GM12875 (cell line): ENCODE measurements at regions not wholly inside any gene's neighbourhood (a gene's known extent, or its start where the extent isn't known, plus 50 kb on each side); places are given as distances from the start of the nearest gene placed in this dataset.
A peak's percentile ranks its signal among the peaks of the same experiment; 100 is the strongest.

Experiments used
- H3K4me3 ChIP-seq: one replicate; pipeline ENCODE4 v1.5.1; 2011; ENCODE audit warnings: low read depth, low read length, control low read depth
- TF ChIP-seq, protein P1 (sequence below): IDR thresholded peaks from 2 replicates; pipeline ENCODE4 v1.5.1; 2011; ENCODE audit warnings: low read depth, mild to moderate bottlenecking, control low read depth, inconsistent platforms, low read length, moderate library complexity, borderline replicate concordance; ENCODE audit not compliant: insufficient read depth

DNA sequence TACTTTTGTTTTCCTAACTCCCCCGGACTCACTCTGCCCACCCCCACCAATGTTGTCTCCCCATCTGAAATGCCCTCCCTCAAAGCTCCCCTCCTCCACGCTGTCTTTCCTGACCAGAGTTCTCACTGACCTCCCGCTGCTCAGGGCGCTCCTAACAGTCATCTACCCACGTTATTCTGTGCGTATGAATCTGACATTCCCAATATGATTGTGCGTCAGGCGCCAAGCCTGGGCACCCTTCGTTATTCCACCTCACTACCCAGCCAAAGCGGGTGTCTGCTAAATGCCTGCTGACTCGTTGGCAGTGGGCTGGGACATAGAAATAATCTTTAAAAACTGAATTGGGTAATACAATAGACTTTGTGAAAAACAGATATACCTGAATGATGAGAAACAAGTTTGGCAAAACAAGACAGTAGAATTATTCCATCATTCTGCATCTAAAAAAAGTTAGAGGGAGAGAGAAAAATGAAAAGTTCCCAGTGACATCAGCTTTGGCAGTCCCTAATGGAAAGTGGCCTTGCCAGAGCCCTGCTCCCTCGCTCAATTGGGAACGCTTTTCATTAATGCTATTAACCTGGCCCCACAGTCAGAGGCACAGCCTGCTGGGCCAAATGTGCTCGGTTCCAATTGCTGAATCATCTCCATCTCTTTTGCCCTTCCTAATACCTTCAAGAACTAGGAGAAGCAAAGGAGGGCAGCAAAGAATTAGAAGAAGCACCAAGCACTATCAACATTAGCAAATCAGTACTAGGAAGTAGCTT, 74.0 kb upstream of the PLXNC1 start:
- H3K4me3 ChIP-seq = no peak overlapping the region
- TF ChIP-seq, protein P1, sequence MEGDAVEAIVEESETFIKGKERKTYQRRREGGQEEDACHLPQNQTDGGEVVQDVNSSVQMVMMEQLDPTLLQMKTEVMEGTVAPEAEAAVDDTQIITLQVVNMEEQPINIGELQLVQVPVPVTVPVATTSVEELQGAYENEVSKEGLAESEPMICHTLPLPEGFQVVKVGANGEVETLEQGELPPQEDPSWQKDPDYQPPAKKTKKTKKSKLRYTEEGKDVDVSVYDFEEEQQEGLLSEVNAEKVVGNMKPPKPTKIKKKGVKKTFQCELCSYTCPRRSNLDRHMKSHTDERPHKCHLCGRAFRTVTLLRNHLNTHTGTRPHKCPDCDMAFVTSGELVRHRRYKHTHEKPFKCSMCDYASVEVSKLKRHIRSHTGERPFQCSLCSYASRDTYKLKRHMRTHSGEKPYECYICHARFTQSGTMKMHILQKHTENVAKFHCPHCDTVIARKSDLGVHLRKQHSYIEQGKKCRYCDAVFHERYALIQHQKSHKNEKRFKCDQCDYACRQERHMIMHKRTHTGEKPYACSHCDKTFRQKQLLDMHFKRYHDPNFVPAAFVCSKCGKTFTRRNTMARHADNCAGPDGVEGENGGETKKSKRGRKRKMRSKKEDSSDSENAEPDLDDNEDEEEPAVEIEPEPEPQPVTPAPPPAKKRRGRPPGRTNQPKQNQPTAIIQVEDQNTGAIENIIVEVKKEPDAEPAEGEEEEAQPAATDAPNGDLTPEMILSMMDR = no peak

DNA sequence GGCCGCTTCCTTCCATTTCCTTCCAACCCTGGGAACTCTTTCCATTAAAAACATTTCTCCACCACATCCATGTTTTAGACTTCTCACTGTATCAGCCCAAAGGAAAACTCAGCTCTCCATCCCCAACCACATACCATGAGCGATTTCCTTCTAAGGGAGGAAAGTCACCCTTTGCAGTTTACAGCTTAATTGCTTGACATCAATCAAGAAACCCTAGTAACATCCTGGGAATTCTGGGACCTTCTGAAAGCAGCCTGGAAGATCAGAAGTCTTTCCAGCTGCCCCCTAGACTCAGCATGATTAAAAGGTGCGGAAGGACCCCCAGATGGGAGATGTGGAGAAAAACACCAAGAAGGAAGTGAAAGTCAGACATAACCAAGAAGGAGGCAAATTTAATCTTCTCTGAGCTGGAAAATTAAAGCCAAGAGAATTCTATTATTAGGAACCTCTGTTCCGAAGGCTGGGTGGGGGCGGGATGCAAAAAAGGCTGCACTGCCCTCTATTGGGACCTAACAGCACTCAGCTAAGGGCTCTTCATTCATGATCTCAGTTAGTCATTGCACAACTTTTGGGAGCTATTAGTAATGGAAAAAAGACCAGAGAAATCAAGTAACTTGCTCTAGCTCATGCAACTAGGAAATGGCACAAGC, 73.3 kb upstream of the PLXNC1 start:
- no peak overlapping the region for H3K4me3 ChIP-seq
- TF ChIP-seq, protein P1 = peak; percentile 38; the same call in 1 of the 2 replicates

DNA sequence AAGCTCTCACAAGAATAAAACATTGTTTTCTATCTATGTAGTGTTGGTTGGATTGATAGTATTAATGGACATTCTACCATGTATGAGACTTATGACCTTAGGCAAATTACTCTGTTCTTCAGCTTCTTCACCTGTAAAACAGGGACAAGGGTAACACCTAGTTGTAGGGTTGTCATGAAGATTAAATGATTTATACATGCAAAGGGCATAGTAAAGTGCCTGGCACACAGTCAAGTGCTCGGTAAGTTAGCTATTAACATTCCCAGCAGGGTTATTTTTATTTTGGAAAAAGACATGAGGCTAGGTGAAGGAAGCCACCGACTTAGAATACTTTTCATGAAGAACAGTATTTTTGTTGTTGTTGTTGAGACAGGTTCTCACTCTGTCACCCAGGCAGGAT, 71.2 kb upstream of the PLXNC1 start:
- TF ChIP-seq, protein P1 = no peak
- no peak overlapping the region for H3K4me3 ChIP-seq

DNA sequence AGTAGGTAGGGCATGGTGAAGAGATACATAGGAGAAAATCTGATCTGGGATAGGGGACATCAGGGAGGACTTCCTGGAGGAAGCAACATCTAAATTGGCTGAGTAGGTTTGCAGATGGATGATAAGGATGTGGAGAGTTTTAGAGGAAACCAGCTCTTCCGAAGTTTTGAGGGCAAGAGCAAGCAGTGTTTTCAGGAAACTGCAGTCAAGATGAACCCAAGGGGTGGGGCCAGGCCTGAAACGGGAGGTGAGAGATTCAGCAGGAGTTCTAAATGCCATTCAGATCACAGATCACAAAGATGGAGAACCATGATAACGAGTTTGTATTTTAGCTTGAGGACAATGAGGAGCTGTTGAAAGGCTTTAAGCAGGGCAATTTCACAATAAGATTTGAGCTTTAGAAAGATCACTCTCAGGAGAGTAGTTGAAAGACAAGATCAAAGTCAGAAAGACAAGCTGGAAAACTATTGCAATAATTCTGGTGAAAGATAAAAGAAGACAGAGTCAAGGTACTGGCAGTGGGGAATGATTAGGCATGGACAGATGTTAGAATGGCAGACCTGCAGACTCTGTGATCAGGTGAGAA, 70.1 kb upstream of the PLXNC1 start:
- TF ChIP-seq, protein P1 = no peak
- no peak overlapping the region for H3K4me3 ChIP-seq

DNA sequence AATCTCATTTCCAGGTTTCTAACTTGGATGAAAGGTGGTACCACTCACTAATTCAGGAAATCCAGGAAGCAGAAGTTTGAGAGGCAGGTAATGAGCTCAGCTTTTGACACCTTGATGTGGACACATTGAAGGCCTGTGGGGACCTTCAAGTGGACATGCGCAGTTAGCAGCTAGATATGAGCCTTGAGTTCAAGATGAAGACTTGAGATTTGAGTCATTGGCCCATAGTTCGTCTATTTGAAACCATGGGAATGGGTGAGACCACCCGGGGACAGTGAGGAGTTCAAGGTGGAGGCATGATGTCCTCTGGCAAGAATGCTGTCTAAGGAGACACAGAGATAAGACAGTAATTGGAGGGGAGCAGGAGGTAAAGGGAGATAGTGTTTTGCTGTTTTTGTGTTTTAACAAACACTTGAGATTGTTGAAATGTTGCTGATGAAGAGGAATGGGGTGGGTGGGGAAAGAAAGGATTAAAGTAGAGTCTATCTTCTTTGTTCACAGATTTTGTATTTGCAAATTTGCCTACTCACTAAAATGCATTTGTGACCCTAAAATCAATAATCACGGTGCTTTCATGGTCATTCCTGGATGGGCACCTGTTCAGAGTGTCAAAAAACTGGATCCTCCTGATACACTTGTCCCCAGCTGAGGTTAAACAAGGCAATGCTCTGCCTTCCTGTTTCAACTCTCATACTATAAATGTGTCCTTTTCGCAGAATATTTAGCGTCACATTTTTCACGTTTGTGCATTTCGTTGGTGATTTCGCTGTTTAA, 69.5 kb upstream of the PLXNC1 start:
- TF ChIP-seq, protein P1 = no peak
- H3K4me3 ChIP-seq = no peak overlapping the region

DNA sequence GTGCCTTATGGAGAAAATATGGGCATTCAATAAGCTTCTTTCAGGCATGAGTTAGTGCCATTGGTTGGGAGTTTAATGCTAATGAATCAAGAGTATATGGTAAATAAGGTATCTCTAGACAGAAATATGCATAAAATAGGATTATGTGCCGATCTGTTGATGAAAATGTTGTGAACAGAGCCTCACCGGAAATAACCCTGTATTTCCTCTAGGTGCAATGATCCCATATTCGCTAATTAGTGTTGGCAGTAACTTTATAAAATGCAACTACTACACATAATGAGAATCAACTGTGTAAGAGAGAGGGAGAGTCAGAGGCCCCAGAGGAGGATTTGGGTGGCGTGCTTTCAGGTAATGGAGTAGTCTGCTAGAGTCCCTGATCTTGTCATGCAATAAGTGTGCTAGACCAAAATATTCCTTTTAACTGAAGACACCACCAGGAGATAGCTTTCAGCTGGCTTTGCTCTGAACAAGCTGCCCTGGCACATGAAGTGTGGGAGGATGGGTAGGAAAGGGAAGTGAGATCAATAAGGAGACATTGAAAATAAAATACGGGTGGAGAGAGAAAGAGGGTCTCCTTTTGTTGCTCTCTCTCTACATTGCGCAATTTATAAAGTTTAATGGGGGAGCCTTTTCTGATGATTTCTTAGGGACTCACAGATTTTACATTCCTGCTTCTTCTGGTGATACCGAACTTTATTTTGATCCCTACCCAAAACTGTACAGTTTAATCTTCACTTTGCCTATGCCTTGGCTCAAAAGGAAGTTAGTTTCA, 68.6 kb upstream of the PLXNC1 start:
- no peak overlapping the region for H3K4me3 ChIP-seq
- TF ChIP-seq, protein P1 = no peak
